ENCODE measurements at regions not wholly inside any gene's neighbourhood (a gene's known extent, or its start where the extent isn't known, plus 50 kb on each side); places are given as distances from the start of the nearest gene placed in this dataset.

GRCh38 chr6:168835991-168836390 is 395.0 kb downstream of the SMOC2 start:
- TF ChIP-seq CTCF (IDR thresholded peaks at IDR 0.05) (no peak), EP300 (IDR thresholded peaks at IDR 0.05) (no peak)
